ENCODE measurements at regions not wholly inside any gene's neighbourhood (a gene's known extent, or its start where the extent isn't known, plus 50 kb on each side); places are given as distances from the start of the nearest gene placed in this dataset.

GRCh38 chr6:19332806-19333460 lies 504.2 kb upstream of the ID4 start:
- Histone ChIP-seq H3K9ac (ENCODE audit: low read length) (no peak overlapping the region), H3K4me3 (ENCODE audit: low read length) (no peak overlapping the region), H3K36me3 (ENCODE audit: insufficient read depth, low read length) (no peaks in the 10 kb centered on the region), H4K20me1 (ENCODE audit: insufficient read depth) (no peaks in the 10 kb centered on the region), H3F3A (ENCODE audit: insufficient read depth, low read length, poor library complexity, severe bottlenecking) (no peaks in the 10 kb centered on the region), H3K9me3 (ENCODE audit: low read length) (no peaks in the 10 kb centered on the region), H3K4me2 (ENCODE audit: low read length) (no peak overlapping the region), H3K27me3 (ENCODE audit: insufficient read depth, low read depth, low read length) (no peaks in the 10 kb centered on the region), H2AFZ (ENCODE audit: low read depth, low read length) (no peak overlapping the region), H3K9me2 (ENCODE audit: insufficient read depth, low read length) (no peaks in the 10 kb centered on the region), H3K79me2 (replicated peaks; ENCODE audit: insufficient read depth, low read length) (no peaks in the 10 kb centered on the region), H3K27ac (ENCODE audit: low read length) (no peak overlapping the region)
- TF ChIP-seq SMC3 (conservative IDR thresholded peaks at IDR 0.05; ENCODE audit: poor library complexity) (no peak), TAF1 (IDR thresholded peaks at IDR 0.05; ENCODE audit: low read depth) (no peak), EZH2 (IDR thresholded peaks at IDR 0.05; ENCODE audit: borderline replicate concordance, insufficient read depth, low read length, poor library complexity, severe bottlenecking) (no peak), EP300 (conservative IDR thresholded peaks at IDR 0.05; ENCODE audit: poor library complexity, severe bottlenecking) (no peak), MXI1 (conservative IDR thresholded peaks at IDR 0.05; ENCODE audit: poor library complexity, severe bottlenecking) (no peak), RAD21 (conservative IDR thresholded peaks at IDR 0.05) (no peak), POLR2AphosphoS5 (IDR thresholded peaks at IDR 0.05) (no peak)
- TF ChIP-seq, protein P1, sequence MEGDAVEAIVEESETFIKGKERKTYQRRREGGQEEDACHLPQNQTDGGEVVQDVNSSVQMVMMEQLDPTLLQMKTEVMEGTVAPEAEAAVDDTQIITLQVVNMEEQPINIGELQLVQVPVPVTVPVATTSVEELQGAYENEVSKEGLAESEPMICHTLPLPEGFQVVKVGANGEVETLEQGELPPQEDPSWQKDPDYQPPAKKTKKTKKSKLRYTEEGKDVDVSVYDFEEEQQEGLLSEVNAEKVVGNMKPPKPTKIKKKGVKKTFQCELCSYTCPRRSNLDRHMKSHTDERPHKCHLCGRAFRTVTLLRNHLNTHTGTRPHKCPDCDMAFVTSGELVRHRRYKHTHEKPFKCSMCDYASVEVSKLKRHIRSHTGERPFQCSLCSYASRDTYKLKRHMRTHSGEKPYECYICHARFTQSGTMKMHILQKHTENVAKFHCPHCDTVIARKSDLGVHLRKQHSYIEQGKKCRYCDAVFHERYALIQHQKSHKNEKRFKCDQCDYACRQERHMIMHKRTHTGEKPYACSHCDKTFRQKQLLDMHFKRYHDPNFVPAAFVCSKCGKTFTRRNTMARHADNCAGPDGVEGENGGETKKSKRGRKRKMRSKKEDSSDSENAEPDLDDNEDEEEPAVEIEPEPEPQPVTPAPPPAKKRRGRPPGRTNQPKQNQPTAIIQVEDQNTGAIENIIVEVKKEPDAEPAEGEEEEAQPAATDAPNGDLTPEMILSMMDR (IDR thresholded peaks at IDR 0.05; ENCODE audit: poor library complexity, severe bottlenecking) = no peak
- TF ChIP-seq, protein P2, sequence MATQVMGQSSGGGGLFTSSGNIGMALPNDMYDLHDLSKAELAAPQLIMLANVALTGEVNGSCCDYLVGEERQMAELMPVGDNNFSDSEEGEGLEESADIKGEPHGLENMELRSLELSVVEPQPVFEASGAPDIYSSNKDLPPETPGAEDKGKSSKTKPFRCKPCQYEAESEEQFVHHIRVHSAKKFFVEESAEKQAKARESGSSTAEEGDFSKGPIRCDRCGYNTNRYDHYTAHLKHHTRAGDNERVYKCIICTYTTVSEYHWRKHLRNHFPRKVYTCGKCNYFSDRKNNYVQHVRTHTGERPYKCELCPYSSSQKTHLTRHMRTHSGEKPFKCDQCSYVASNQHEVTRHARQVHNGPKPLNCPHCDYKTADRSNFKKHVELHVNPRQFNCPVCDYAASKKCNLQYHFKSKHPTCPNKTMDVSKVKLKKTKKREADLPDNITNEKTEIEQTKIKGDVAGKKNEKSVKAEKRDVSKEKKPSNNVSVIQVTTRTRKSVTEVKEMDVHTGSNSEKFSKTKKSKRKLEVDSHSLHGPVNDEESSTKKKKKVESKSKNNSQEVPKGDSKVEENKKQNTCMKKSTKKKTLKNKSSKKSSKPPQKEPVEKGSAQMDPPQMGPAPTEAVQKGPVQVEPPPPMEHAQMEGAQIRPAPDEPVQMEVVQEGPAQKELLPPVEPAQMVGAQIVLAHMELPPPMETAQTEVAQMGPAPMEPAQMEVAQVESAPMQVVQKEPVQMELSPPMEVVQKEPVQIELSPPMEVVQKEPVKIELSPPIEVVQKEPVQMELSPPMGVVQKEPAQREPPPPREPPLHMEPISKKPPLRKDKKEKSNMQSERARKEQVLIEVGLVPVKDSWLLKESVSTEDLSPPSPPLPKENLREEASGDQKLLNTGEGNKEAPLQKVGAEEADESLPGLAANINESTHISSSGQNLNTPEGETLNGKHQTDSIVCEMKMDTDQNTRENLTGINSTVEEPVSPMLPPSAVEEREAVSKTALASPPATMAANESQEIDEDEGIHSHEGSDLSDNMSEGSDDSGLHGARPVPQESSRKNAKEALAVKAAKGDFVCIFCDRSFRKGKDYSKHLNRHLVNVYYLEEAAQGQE (IDR thresholded peaks at IDR 0.05; ENCODE audit: borderline replicate concordance) = no peak

DNA sequence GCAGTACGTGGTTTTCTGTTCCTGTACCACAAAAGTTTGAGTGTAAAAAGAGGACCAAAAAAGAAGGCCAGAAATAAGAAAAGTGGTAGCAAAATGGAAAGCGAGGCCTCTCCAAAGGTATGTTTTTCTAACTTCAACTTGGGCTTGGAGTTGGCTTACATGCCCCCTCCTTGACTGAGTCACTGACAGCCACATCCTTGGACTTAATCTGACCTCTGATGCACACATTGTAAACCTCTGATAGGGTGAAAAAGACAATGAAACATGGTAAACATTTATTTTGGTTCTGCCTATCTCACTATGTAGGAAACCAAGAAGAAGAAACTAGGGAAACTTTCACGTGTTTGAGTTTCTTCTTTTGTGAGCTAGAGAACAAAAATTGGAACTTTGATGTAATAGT lies 503.2 kb upstream of the ID4 start:
- no peak overlapping the region for H3K27ac ChIP-seq (ENCODE audit: low read length)
- no peak overlapping the region for H2AFZ ChIP-seq (ENCODE audit: low read depth, low read length)
- no peaks in the 10 kb centered on the region for H3K79me2 ChIP-seq (replicated peaks; ENCODE audit: insufficient read depth, low read length)
- H3K4me3 ChIP-seq (ENCODE audit: low read length) = no peak overlapping the region
- no peak overlapping the region for H3K9ac ChIP-seq (ENCODE audit: low read length)
- H3K9me2 ChIP-seq (ENCODE audit: insufficient read depth, low read length) = no peaks in the 10 kb centered on the region
- no peaks in the 10 kb centered on the region for H3K9me3 ChIP-seq (ENCODE audit: low read length)
- no peaks in the 10 kb centered on the region for H3F3A ChIP-seq (ENCODE audit: insufficient read depth, low read length, poor library complexity, severe bottlenecking)
- no peaks in the 10 kb centered on the region for H3K27me3 ChIP-seq (ENCODE audit: insufficient read depth, low read depth, low read length)
- TF ChIP-seq EZH2 (IDR thresholded peaks at IDR 0.05; ENCODE audit: borderline replicate concordance, insufficient read depth, low read length, poor library complexity, severe bottlenecking) (no peak), TAF1 (IDR thresholded peaks at IDR 0.05; ENCODE audit: low read depth) (no peak), POLR2AphosphoS5 (IDR thresholded peaks at IDR 0.05) (no peak), EP300 (conservative IDR thresholded peaks at IDR 0.05; ENCODE audit: poor library complexity, severe bottlenecking) (no peak), RAD21 (conservative IDR thresholded peaks at IDR 0.05) (no peak), SMC3 (conservative IDR thresholded peaks at IDR 0.05; ENCODE audit: poor library complexity) (no peak), MXI1 (conservative IDR thresholded peaks at IDR 0.05; ENCODE audit: poor library complexity, severe bottlenecking) (no peak)
- TF ChIP-seq, protein P2 (IDR thresholded peaks at IDR 0.05; ENCODE audit: borderline replicate concordance) = no peak
- TF ChIP-seq, protein P1 (IDR thresholded peaks at IDR 0.05; ENCODE audit: poor library complexity, severe bottlenecking) = no peak
- no peak overlapping the region for H3K4me2 ChIP-seq (ENCODE audit: low read length)
- no peaks in the 10 kb centered on the region for H4K20me1 ChIP-seq (ENCODE audit: insufficient read depth)
- no peaks in the 10 kb centered on the region for H3K36me3 ChIP-seq (ENCODE audit: insufficient read depth, low read length)
